K562 (cell line): ENCODE measurements at regions not wholly inside any gene's neighbourhood (a gene's known extent, or its start where the extent isn't known, plus 50 kb on each side); places are given as distances from the start of the nearest gene placed in this dataset.
A peak's percentile ranks its signal among the peaks of the same experiment; 100 is the strongest.

Experiments used
- ATAC-seq: fragments of 200-7000 bp; cut with Tn5 transposase; 3 replicates; pipeline ENCODE4 v1.9.1; 2020; ENCODE audit warnings: moderate library complexity
- BruUV-seq: library from RNA; stranded (reverse); fragments of 400-500 nt; replicated peaks from 2 replicates; lab custom pipeline; 2021; lab: Mats Ljungman, UMichigan
- CTCF ChIA-PET: fragments of 300-600 bp; formaldehyde crosslinking; extraction: SDS; loops from one replicate; lab custom pipeline; 2021; ENCODE audit warnings: low intra/inter-chr PET ratio; lab: Yijun Ruan, JAX
- POLR2A ChIA-PET: fragments of 300-600, 350-650 bp; sonication (Branson Sonifier 250); formaldehyde crosslinking; extraction: SDS; loops from one replicate; lab custom pipeline; 2021; ENCODE audit warnings: antibody characterized with exemption, inconsistent platforms; lab: Yijun Ruan, JAX
- DNase-seq, 4 experiments: peaks; one replicate each; pipeline versions ENCODE4 v3.0.0 to v3.0.0-alpha.2; 2011 to 2018; ENCODE audit warnings: low spot score in 3 of 4, mixed read lengths in 3 of 4; ENCODE audit errors: extremely low read depth in 1 of 4
- FAIRE-seq: peaks from 2 replicates; lab custom pipeline; 2011; peaks lifted over from hg19 to GRCh38; lab: Jason Lieb, UNC
- H2AFZ ChIP-seq: 2 replicates; pipeline ENCODE4 v1.6.0; 2011; ENCODE audit warnings: low read depth, low read length, control low read depth, inconsistent platforms
- H3K27ac ChIP-seq: fragments of 200-600 bp; 3 replicates; pipeline ENCODE4 v1.8.0; 2011; ENCODE audit warnings: low read depth, mild to moderate bottlenecking, control low read depth, inconsistent platforms, low read length, moderate library complexity, mixed read lengths; ENCODE audit errors: extremely low read depth
- H3K27me3 ChIP-seq, 2 experiments: fragments of 300-600 bp in 1 of 2; 2 replicates in 1 of 2; 3 replicates in 1 of 2; pipeline versions ENCODE4 v1.6.0 to v1.8.0; 2011; ENCODE audit warnings: inconsistent platforms in 2 of 2, low read length in 2 of 2, mild to moderate bottlenecking in 1 of 2, mixed read lengths in 1 of 2, moderate library complexity in 1 of 2; ENCODE audit not compliant: control insufficient read depth in 2 of 2, insufficient read depth in 2 of 2
- H3K36me3 ChIP-seq: fragments of 300-600 bp; 3 replicates; pipeline ENCODE4 v1.8.0; 2011; ENCODE audit warnings: mild to moderate bottlenecking, low read length, inconsistent platforms; ENCODE audit not compliant: control insufficient read depth, insufficient read depth
- H3K4me1 ChIP-seq, 2 experiments: fragments of 200-600 bp in 1 of 2; replicated peaks in 1 of 2; 2 replicates in 1 of 2; 3 replicates in 1 of 2; pipeline versions ENCODE4 v1.5.1 to v1.8.0; 2011; ENCODE audit warnings: inconsistent platforms in 2 of 2, low read length in 2 of 2, mild to moderate bottlenecking in 1 of 2, mixed read lengths in 1 of 2, moderate library complexity in 1 of 2; ENCODE audit not compliant: control insufficient read depth in 2 of 2, insufficient read depth in 2 of 2
- H3K4me2 ChIP-seq: 2 replicates; pipeline ENCODE4 v1.6.1; 2011; ENCODE audit warnings: low read length, control low read depth, inconsistent platforms, mixed read lengths; ENCODE audit not compliant: insufficient read depth
- H3K4me3 ChIP-seq: fragments of 200-600 bp; sonication (generic), shearing (Covaris generic); 2 replicates; pipeline ENCODE4 v1.5.1; 2016; ENCODE audit warnings: control low read depth, inconsistent platforms
- H3K79me2 ChIP-seq: fragments of 200-600 bp; 3 replicates; pipeline ENCODE4 v1.8.0; 2011; ENCODE audit warnings: low read length, inconsistent platforms; ENCODE audit not compliant: control insufficient read depth, insufficient read depth
- H3K9ac ChIP-seq, 2 experiments: 2 replicates each; pipeline versions ENCODE4 v1.6.0 to v1.6.1; 2011; ENCODE audit warnings: low read depth in 2 of 2, low read length in 2 of 2, control low read depth in 1 of 2, inconsistent platforms in 1 of 2, mild to moderate bottlenecking in 1 of 2, mixed read lengths in 1 of 2; ENCODE audit not compliant: insufficient read depth in 1 of 2
- H3K9me1 ChIP-seq: one replicate; pipeline ENCODE4 v1.6.0; 2011; ENCODE audit warnings: inconsistent platforms, mild to moderate bottlenecking, low read length, moderate library complexity; ENCODE audit not compliant: control insufficient read depth, insufficient read depth
- H3K9me3 ChIP-seq: replicated peaks from 2 replicates; pipeline ENCODE4 v1.5.1; 2011; ENCODE audit warnings: low read depth, low read length, inconsistent platforms; ENCODE audit not compliant: control insufficient read depth, insufficient read depth
- H4K20me1 ChIP-seq: replicated peaks from 2 replicates; pipeline ENCODE4 v1.6.1; 2011; ENCODE audit warnings: low read length, inconsistent platforms, mixed read lengths; ENCODE audit not compliant: control insufficient read depth, insufficient read depth
- GATA2 ChIP-seq: sonication (generic); formaldehyde crosslinking; IDR thresholded peaks from 2 replicates; pipeline ENCODE4 v1.4.0; 2020; ENCODE audit warnings: mild to moderate bottlenecking, missing genetic modification reagents
- HEY1 ChIP-seq: fragments of 250-450 bp; sonication (Bioruptor Pico); IDR thresholded peaks from 2 replicates; pipeline ENCODE4 v1.5.0; 2020; ENCODE audit warnings: mild to moderate bottlenecking, moderate library complexity, borderline replicate concordance
- WGBS: fragments of 100-300 bp; shearing (Covaris generic); methylation state at CpG from one replicate; pipeline ENCODE4 v1.1.6; 2016; ENCODE audit warnings: low coverage, mixed read lengths; ENCODE audit not compliant: insufficient coverage; ENCODE audit errors: missing lambda C conversion rate; 5-methylcytosine and 5-hydroxymethylcytosine counted together
- in situ Hi-C: fragments of 300-500 bp; cut with MboI; formaldehyde crosslinking; loops from 4 replicates; pipeline ENCODE4 v1.15.0; 2018; ENCODE audit warnings: inconsistent platforms, mixed read lengths
- intact Hi-C: fragments of 100-400 bp; cut with micrococcal nuclease; formaldehyde crosslinking; loops from 2 replicates; pipeline ENCODE4 v1.14.2; 2022
- TF ChIP-seq, protein P1 (sequence below), 2 experiments: fragments of 450-650 bp in 1 of 2; sonication (generic) in 1 of 2; formaldehyde crosslinking in 1 of 2; IDR thresholded peaks; 2 replicates each; pipeline versions ENCODE4 v1.7.1 to v1.9.0; 2016 to 2022; ENCODE audit warnings: inconsistent platforms in 1 of 2, mild to moderate bottlenecking in 1 of 2, missing genetic modification reagents in 1 of 2

DNA sequence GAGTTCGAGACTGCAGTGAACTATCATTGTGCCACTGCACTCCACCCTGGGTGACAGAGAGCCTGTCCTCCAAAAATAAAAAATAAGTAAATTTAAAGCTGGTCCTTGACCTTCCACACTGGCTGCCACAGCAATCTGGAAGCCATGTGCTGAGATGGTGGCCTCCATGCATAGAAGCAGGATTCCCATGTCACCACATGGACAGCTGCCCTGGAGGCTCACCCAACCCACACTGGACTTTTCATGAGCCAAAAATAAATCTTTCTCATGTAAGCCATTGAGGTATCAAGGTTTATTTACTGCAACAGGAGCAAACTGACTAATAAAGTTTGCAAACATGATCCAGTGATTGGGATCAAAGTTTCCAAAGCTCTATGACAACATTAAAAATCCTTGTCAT, 88.5 kb downstream of the SETD4 start:
- H3K9ac ChIP-seq = no peak overlapping the region
- DNase-seq = no peak
- WGBS = 0% methylated on average over 1 of the region's 1 CpG
- no peaks in the 10 kb centered on the region for H3K9me3 ChIP-seq
- no peak for TF ChIP-seq HEY1
- TF ChIP-seq GATA2 = no peak
- TF ChIP-seq, protein P1, sequence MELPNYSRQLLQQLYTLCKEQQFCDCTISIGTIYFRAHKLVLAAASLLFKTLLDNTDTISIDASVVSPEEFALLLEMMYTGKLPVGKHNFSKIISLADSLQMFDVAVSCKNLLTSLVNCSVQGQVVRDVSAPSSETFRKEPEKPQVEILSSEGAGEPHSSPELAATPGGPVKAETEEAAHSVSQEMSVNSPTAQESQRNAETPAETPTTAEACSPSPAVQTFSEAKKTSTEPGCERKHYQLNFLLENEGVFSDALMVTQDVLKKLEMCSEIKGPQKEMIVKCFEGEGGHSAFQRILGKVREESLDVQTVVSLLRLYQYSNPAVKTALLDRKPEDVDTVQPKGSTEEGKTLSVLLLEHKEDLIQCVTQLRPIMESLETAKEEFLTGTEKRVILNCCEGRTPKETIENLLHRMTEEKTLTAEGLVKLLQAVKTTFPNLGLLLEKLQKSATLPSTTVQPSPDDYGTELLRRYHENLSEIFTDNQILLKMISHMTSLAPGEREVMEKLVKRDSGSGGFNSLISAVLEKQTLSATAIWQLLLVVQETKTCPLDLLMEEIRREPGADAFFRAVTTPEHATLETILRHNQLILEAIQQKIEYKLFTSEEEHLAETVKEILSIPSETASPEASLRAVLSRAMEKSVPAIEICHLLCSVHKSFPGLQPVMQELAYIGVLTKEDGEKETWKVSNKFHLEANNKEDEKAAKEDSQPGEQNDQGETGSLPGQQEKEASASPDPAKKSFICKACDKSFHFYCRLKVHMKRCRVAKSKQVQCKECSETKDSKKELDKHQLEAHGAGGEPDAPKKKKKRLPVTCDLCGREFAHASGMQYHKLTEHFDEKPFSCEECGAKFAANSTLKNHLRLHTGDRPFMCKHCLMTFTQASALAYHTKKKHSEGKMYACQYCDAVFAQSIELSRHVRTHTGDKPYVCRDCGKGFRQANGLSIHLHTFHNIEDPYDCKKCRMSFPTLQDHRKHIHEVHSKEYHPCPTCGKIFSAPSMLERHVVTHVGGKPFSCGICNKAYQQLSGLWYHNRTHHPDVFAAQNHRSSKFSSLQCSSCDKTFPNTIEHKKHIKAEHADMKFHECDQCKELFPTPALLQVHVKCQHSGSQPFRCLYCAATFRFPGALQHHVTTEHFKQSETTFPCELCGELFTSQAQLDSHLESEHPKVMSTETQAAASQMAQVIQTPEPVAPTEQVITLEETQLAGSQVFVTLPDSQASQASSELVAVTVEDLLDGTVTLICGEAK (IDR thresholded peaks at IDR 0.05) = peak; percentile 31; the same call in 1 of the 2 replicates
- TF ChIP-seq, protein P1 (CRISPR knock-in tag; IDR thresholded peaks at IDR 0.05) = no peak
- no TSS peak for BruUV-seq
- H3K79me2 ChIP-seq = no peaks in the 10 kb centered on the region
- in situ Hi-C loops (no loop called here), intact Hi-C loops (no loop called here)
- H3K4me1 ChIP-seq = no peaks in the 10 kb centered on the region
- H2AFZ ChIP-seq = no peak overlapping the region
- ChIA-PET CTCF (no interaction called here), POLR2A (interaction anchor here (0.6 to 1.2 kb wide), 2 partner anchors 11 to 19 kb away, joined by 3 read pairs; no protein-coding TSS in a partner anchor)
- no peak overlapping the region for H3K4me3 ChIP-seq
- no peak overlapping the region for H3K27ac ChIP-seq
- no peak for ATAC-seq
- H3K36me3 ChIP-seq = no peaks in the 10 kb centered on the region
- H3K4me2 ChIP-seq = no peak overlapping the region
- FAIRE-seq = no peak
- no peaks in the 10 kb centered on the region for H3K9me1 ChIP-seq
- peaks cover 0 to 20% of the 10 kb centered on the region in 2 experiments; a peak in 2 of 5 replicates for H3K27me3 ChIP-seq
- no peaks in the 10 kb centered on the region for H4K20me1 ChIP-seq
